GM19324 (cell line): ENCODE measurements at regions not wholly inside any gene's neighbourhood (a gene's known extent, or its start where the extent isn't known, plus 50 kb on each side); places are given as distances from the start of the nearest gene placed in this dataset.

ENCODE experiments used
- ATAC-seq: cut with Tn5 transposase; IDR thresholded peaks from one replicate; pipeline ENCODE4 v1.9.1; 2021; ENCODE audit warnings: mild to moderate bottlenecking, moderate library complexity; ENCODE audit not compliant: unreplicated experiment, low FRiP score

GRCh38 chr6:22875845-22876244, 306.5 kb downstream of the HDGFL1 start:
- no peak for ATAC-seq

GRCh38 chr6:22878324-22878701, 308.9 kb downstream of the HDGFL1 start:
- no peak for ATAC-seq

- ATAC-seq, result no peak
Observed at GRCh38 chr6:22878706-22879105, 309.3 kb downstream of the HDGFL1 start.

GRCh38 chr6:22880686-22881433, 311.5 kb downstream of the HDGFL1 start:
- no peak for ATAC-seq

- no peak for ATAC-seq
Observed at GRCh38 chr6:22882581-22882980, 313.2 kb downstream of the HDGFL1 start.

- ATAC-seq, result no peak
Observed at GRCh38 chr6:22883061-22883717, 313.8 kb downstream of the HDGFL1 start.

- no peak for ATAC-seq
Observed at GRCh38 chr6:22884456-22884855, 315.1 kb downstream of the HDGFL1 start.

- no peak for ATAC-seq
Observed at GRCh38 chr6:22886650-22887581, 317.6 kb downstream of the HDGFL1 start.

GRCh38 chr6:22888163-22888752, 318.9 kb downstream of the HDGFL1 start:
- no peak for ATAC-seq

- ATAC-seq, result no peak
Observed at GRCh38 chr6:22891934-22892333, 322.6 kb downstream of the HDGFL1 start.

GRCh38 chr6:22892452-22892851, 323.1 kb downstream of the HDGFL1 start:
- no peak for ATAC-seq

- ATAC-seq, result no peak
Observed at GRCh38 chr6:22896696-22897095, 327.3 kb downstream of the HDGFL1 start.

- no peak for ATAC-seq
Observed at GRCh38 chr6:22899426-22899825, 330.1 kb downstream of the HDGFL1 start.

- no peak for ATAC-seq
Observed at GRCh38 chr6:22903826-22904225, 334.5 kb downstream of the HDGFL1 start.

- ATAC-seq, result no peak
Observed at GRCh38 chr6:22904431-22904830, 335.1 kb downstream of the HDGFL1 start.

GRCh38 chr6:22906091-22906549, 336.8 kb downstream of the HDGFL1 start:
- ATAC-seq, result no peak

- ATAC-seq, result no peak
Observed at GRCh38 chr6:22907085-22907484, 337.7 kb downstream of the HDGFL1 start.

- no peak for ATAC-seq
Observed at GRCh38 chr6:22910370-22910769, 341.0 kb downstream of the HDGFL1 start.

- ATAC-seq, result no peak
Observed at GRCh38 chr6:22913612-22914011, 344.2 kb downstream of the HDGFL1 start.

GRCh38 chr6:22917344-22917743, 348.0 kb downstream of the HDGFL1 start:
- ATAC-seq, result no peak

GRCh38 chr6:22921828-22922227, 352.5 kb downstream of the HDGFL1 start:
- no peak for ATAC-seq
